ENCODE measurements at regions not wholly inside any gene's neighbourhood (a gene's known extent, or its start where the extent isn't known, plus 50 kb on each side); places are given as distances from the start of the nearest gene placed in this dataset.

DNA sequence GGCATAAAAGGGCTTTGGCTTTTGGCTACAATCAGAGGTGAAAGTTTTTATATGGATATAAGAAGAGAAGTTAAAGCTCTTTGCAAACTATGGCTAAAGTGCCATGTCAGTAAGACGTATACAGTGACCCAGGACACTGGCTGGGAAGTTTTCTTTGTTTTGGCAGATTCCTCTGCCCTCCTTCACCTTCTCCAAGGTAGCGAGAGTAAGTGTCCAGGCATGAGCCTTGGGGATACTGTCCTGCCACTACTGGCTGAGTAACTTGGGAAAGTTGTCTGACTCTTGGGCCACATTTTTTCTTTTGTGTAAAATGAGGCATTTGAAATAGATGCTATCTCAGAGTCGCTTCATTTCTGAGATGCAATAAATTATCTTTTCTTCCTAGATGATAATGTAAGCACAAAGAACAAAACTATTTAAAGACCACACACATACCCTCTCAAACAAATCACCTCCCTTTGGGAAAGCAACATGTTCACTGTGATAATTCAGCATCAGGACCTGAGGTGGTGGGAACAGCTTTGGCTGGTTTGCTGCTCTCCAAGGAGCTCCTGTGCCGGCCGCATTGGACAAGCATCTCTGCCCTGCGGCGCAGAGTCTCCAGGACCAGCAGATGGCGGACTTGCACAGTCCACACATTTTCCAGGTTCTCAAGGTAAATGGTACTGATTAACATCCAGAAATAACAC is 106.3 kb downstream of the PTCSC3 start:
- TF ChIP-seq, protein P1, sequence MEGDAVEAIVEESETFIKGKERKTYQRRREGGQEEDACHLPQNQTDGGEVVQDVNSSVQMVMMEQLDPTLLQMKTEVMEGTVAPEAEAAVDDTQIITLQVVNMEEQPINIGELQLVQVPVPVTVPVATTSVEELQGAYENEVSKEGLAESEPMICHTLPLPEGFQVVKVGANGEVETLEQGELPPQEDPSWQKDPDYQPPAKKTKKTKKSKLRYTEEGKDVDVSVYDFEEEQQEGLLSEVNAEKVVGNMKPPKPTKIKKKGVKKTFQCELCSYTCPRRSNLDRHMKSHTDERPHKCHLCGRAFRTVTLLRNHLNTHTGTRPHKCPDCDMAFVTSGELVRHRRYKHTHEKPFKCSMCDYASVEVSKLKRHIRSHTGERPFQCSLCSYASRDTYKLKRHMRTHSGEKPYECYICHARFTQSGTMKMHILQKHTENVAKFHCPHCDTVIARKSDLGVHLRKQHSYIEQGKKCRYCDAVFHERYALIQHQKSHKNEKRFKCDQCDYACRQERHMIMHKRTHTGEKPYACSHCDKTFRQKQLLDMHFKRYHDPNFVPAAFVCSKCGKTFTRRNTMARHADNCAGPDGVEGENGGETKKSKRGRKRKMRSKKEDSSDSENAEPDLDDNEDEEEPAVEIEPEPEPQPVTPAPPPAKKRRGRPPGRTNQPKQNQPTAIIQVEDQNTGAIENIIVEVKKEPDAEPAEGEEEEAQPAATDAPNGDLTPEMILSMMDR (IDR thresholded peaks at IDR 0.05; ENCODE audit: borderline replicate concordance), result peak; percentile 69
- Histone ChIP-seq H3K4me3 (no peak overlapping the region), H3K27me3 (ENCODE audit: low read depth) (peaks cover 71% of the 10 kb centered on the region), H3K4me1 (peaks cover 3% of the 10 kb centered on the region), H3K9me3 (replicated peaks) (no peaks in the 10 kb centered on the region), H3K36me3 (no peaks in the 10 kb centered on the region), H3K27ac (replicated peaks) (no peak overlapping the region)
- peak; percentile 24 for DNase-seq
- intact Hi-C loops (cut with micrococcal nuclease), result no loop called here

DNA sequence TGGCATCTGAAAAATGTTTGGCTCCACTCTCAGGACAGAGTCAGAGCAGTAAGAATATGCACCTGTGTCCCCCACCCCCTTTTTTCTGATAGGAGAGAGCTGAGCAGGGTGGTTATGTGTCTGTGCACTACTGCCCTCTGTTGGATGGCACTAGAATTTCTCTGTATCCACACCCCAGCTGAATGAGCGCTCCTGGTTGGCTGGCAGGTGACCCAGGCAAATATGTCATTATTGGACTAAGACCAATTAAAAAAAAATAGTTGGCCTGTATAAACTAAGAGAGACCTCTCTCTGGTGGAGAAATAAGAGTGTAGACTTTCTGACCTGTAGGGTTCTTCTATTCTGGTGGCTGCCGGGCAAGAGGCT is 107.0 kb downstream of the PTCSC3 start:
- Histone ChIP-seq H3K4me1 (peaks cover 3% of the 10 kb centered on the region), H3K4me3 (no peak overlapping the region), H3K27ac (replicated peaks) (no peak overlapping the region), H3K9me3 (replicated peaks) (no peaks in the 10 kb centered on the region), H3K36me3 (no peaks in the 10 kb centered on the region), H3K27me3 (ENCODE audit: low read depth) (peaks cover 69% of the 10 kb centered on the region)
- DNase-seq, result no peak
- TF ChIP-seq, protein P1 (IDR thresholded peaks at IDR 0.05; ENCODE audit: borderline replicate concordance), result peak; percentile 52
- intact Hi-C loops (cut with micrococcal nuclease), result no loop called here

DNA sequence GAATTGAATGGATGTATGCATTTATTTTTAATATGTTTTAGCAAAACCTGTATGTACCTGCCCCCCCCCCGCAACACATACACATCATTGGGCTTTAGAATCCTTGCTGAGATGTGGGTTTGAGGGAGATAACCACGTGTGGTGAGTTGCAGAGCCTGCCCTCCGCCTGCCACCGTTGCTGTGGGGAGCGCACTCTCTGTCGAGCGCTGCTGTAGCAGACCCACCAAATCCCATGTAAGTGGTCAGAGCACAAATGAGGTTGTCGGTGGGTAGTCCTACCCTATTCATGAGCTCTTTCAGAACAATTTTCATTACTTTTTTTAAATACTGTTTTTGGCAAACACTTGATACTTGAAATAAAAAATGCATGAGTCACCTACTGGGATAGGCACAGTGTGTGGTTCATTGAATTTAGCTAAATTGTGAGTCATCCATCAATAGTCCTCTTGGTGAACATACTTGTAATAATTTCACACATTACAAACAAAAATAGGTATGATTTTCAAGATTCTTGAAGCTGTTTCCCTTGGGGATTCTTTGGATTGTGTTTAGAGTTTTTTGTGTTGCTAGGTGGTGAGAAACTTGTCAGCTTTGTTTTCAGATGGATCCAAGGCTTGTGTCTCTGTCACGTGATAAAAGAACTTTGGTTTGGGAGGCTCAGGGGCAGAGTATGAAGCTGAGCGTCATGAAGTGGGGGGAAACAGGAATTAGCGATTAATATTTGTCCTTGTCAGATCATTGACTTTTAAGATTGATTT is 107.6 kb downstream of the PTCSC3 start:
- Histone ChIP-seq H3K27ac (replicated peaks) (no peak overlapping the region), H3K36me3 (no peaks in the 10 kb centered on the region), H3K27me3 (ENCODE audit: low read depth) (peaks cover 64% of the 10 kb centered on the region), H3K4me1 (peaks cover 3% of the 10 kb centered on the region), H3K9me3 (replicated peaks) (no peaks in the 10 kb centered on the region), H3K4me3 (no peak overlapping the region)
- DNase-seq, result no peak
- TF ChIP-seq, protein P1 (IDR thresholded peaks at IDR 0.05; ENCODE audit: borderline replicate concordance), result no peak
- intact Hi-C loops (cut with micrococcal nuclease), result no loop called here

DNA sequence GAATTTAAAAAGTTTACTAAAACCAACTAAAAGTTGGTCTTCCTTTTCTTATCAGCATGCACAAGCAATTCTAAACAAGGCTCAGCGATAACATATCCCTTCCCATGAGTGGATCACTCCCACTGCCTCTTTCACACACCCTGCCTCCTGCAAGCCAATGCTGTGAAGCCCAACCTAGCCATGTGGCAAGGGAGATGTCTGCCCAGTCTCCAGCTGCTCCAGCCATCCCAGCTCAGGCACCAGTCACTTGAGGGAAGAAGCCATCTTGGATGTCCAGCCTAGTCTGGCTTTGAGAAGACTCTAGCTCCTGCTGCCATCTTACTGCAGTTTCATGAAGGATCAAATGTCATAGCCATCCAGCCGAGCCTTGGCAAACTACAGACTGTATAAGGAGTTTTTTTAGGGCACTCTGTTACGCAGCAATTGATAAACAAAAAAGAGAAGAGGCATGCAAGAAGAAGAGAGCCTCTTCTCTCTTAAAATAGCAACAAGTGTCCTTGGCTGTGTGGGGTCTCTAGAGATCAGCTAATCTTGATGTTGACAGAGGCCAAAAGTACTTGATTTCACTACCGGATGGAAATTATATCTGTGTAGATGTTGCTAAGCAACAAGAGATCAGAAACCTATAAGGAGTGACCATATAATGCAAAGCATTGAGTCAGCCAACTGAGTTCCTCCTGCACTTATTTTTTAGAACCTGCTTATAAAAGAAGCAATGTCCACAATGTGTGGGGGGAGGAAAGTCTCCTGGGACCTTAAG is 108.9 kb downstream of the PTCSC3 start:
- no peak overlapping the region for H3K4me3 ChIP-seq
- intact Hi-C loops (cut with micrococcal nuclease), result no loop called here
- H3K4me1 ChIP-seq, result peaks cover 3% of the 10 kb centered on the region
- no peak for DNase-seq
- H3K36me3 ChIP-seq, result no peaks in the 10 kb centered on the region
- TF ChIP-seq, protein P1 (IDR thresholded peaks at IDR 0.05; ENCODE audit: borderline replicate concordance), result no peak
- H3K27me3 ChIP-seq (ENCODE audit: low read depth), result peaks cover 51% of the 10 kb centered on the region
- no peak overlapping the region for H3K27ac ChIP-seq (replicated peaks)
- no peaks in the 10 kb centered on the region for H3K9me3 ChIP-seq (replicated peaks)

DNA sequence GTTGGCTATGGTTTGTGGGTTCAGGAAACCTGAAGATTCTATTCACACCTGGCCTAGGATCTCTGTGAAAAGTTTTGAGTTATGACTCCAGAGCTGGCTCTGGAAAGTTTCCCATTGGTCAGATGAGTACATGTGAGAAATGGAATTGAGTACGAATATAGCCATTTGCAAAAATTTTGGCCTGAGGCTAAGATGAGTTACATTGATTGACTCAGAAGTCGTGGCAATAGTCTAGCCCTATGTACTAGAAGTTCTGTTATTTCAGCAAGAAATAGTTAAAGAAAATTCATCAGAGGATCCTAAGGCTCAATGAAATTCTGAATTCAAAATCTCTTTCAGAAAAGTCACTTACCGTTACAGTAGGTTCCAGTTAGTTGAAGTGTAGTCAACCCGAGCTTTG is 109.9 kb downstream of the PTCSC3 start:
- Histone ChIP-seq H3K9me3 (replicated peaks) (no peaks in the 10 kb centered on the region), H3K4me3 (no peak overlapping the region), H3K27ac (replicated peaks) (no peak overlapping the region), H3K36me3 (no peaks in the 10 kb centered on the region), H3K27me3 (ENCODE audit: low read depth) (peaks cover 41% of the 10 kb centered on the region), H3K4me1 (peaks cover 3% of the 10 kb centered on the region)
- TF ChIP-seq, protein P1 (IDR thresholded peaks at IDR 0.05; ENCODE audit: borderline replicate concordance), result no peak
- intact Hi-C loops (cut with micrococcal nuclease), result no loop called here
- DNase-seq, result no peak

Data from left ventricle myocardium inferior (tissue), 1 donor.